Activated T-helper 2 cell treated with anti-CD3 and anti-CD28 coated beads, Interferon-gamma antibody, Interleukin-2, Interleukin-4, amounts not matched to agents 10 μg/mL and 5 μg/mL and 100 μg/mL, durations not matched to agents 14 hours and 24 hours and 36 hours (primary cell): ENCODE measurements at regions not wholly inside any gene's neighbourhood (a gene's known extent, or its start where the extent isn't known, plus 50 kb on each side); places are given as distances from the start of the nearest gene placed in this dataset.
"Not testable (repeated sequence)": the region's sequence is repeated elsewhere in the genome, so short reads cannot be mapped to it uniquely, and the experiment has no call there.

Source experiments
- DNase-seq: peaks from one replicate; pipeline ENCODE4 v3.0.0; 2021; ENCODE audit warnings: low spot score
- H3K27ac Mint-ChIP-seq: one replicate; pipeline ENCODE4 v1.8.0; 2021; ENCODE audit warnings: mixed read lengths
- H3K27me3 Mint-ChIP-seq: one replicate; pipeline ENCODE4 v1.8.0; 2021; ENCODE audit warnings: low read depth, mixed read lengths
- H3K36me3 Mint-ChIP-seq: one replicate; pipeline ENCODE4 v1.8.0; 2021; ENCODE audit warnings: low read depth, mixed read lengths
- H3K4me1 Mint-ChIP-seq: one replicate; pipeline ENCODE4 v1.8.0; 2021; ENCODE audit warnings: low read depth, mixed read lengths
- H3K4me3 Mint-ChIP-seq: one replicate; pipeline ENCODE4 v1.8.0; 2021; ENCODE audit warnings: low read depth, mild to moderate bottlenecking, moderate library complexity, mixed read lengths
- H3K9me3 Mint-ChIP-seq: one replicate; pipeline ENCODE4 v1.8.0; 2021; ENCODE audit warnings: mixed read lengths
- intact Hi-C: fragments of 100-400 bp; cut with micrococcal nuclease; formaldehyde crosslinking; loops from one replicate; pipeline ENCODE4 v1.15.1; 2023

- Mint-ChIP-seq H3K27ac (no peak overlapping the region), H3K36me3 (no peaks in the 10 kb centered on the region), H3K4me1 (no peaks in the 10 kb centered on the region), H3K4me3 (no peak overlapping the region), H3K9me3 (no peaks in the 10 kb centered on the region), H3K27me3 (no peaks in the 10 kb centered on the region)
- intact Hi-C loops = no loop called here
- no peak for DNase-seq
Measured at GRCh38 chr3:191119415-191120295, 79.4 kb upstream of the OSTN start.

- H3K27me3 Mint-ChIP-seq = no peaks in the 10 kb centered on the region
- no peaks in the 10 kb centered on the region for H3K36me3 Mint-ChIP-seq
- H3K9me3 Mint-ChIP-seq = no peaks in the 10 kb centered on the region
- no peaks in the 10 kb centered on the region for H3K4me1 Mint-ChIP-seq
- H3K4me3 Mint-ChIP-seq = no peak overlapping the region
- H3K27ac Mint-ChIP-seq = no peak overlapping the region
- no peak for DNase-seq
- intact Hi-C loops = no loop called here
Measured at GRCh38 chr3:191111722-191112121, 87.3 kb upstream of the OSTN start.

GRCh38 chr3:191105418-191105817 lies 93.6 kb upstream of the OSTN start:
- Mint-ChIP-seq H3K36me3 (no peaks in the 10 kb centered on the region), H3K4me3 (no peak overlapping the region), H3K4me1 (no peaks in the 10 kb centered on the region), H3K27ac (no peak overlapping the region), H3K9me3 (no peaks in the 10 kb centered on the region), H3K27me3 (no peaks in the 10 kb centered on the region)
- intact Hi-C loops = no loop called here
- no peak for DNase-seq

- intact Hi-C loops = no loop called here
- Mint-ChIP-seq H3K36me3 (no peaks in the 10 kb centered on the region), H3K9me3 (no peaks in the 10 kb centered on the region), H3K27me3 (no peaks in the 10 kb centered on the region), H3K4me1 (no peaks in the 10 kb centered on the region), H3K4me3 (no peak overlapping the region), H3K27ac (no peak overlapping the region)
- DNase-seq = no peak
Measured at GRCh38 chr3:191100516-191100915, 98.5 kb upstream of the OSTN start.

- Mint-ChIP-seq H3K27ac (no peak overlapping the region), H3K27me3 (no peaks in the 10 kb centered on the region), H3K4me1 (no peaks in the 10 kb centered on the region), H3K9me3 (no peaks in the 10 kb centered on the region), H3K36me3 (no peaks in the 10 kb centered on the region), H3K4me3 (no peak overlapping the region)
- intact Hi-C loops = no loop called here
- no peak for DNase-seq
Measured at GRCh38 chr3:191094057-191094845, 104.8 kb upstream of the OSTN start.

- no peaks in the 10 kb centered on the region for H3K36me3 Mint-ChIP-seq
- intact Hi-C loops = no loop called here
- no peaks in the 10 kb centered on the region for H3K27me3 Mint-ChIP-seq
- H3K27ac Mint-ChIP-seq = no peak overlapping the region
- DNase-seq = no peak
- H3K9me3 Mint-ChIP-seq = no peaks in the 10 kb centered on the region
- H3K4me3 Mint-ChIP-seq = no peak overlapping the region
- no peaks in the 10 kb centered on the region for H3K4me1 Mint-ChIP-seq
Measured at GRCh38 chr3:191087391-191087790, 111.7 kb upstream of the OSTN start.

- Mint-ChIP-seq H3K27me3 (no peaks in the 10 kb centered on the region), H3K4me1 (no peaks in the 10 kb centered on the region), H3K4me3 (no peak overlapping the region), H3K36me3 (no peaks in the 10 kb centered on the region), H3K9me3 (peaks cover 7% of the 10 kb centered on the region), H3K27ac (no peak overlapping the region)
- DNase-seq = no peak
- intact Hi-C loops = no loop called here
Measured at GRCh38 chr3:191085091-191085490, 114.0 kb upstream of the OSTN start.

- H3K9me3 Mint-ChIP-seq = peaks cover 27% of the 10 kb centered on the region
- DNase-seq, H3K27ac Mint-ChIP-seq, H3K4me3 Mint-ChIP-seq, H3K4me1 Mint-ChIP-seq, H3K27me3 Mint-ChIP-seq, H3K36me3 Mint-ChIP-seq, intact Hi-C loops: not testable (repeated sequence)
Measured at GRCh38 chr3:191078913-191079312, 120.1 kb upstream of the OSTN start.

GRCh38 chr3:191076903-191077552 lies 122.0 kb upstream of the OSTN start:
- peaks cover 27% of the 10 kb centered on the region for H3K9me3 Mint-ChIP-seq
- H3K36me3 Mint-ChIP-seq = no peaks in the 10 kb centered on the region
- H3K4me1 Mint-ChIP-seq = no peaks in the 10 kb centered on the region
- no peak overlapping the region for H3K27ac Mint-ChIP-seq
- intact Hi-C loops = no loop called here
- DNase-seq = no peak
- H3K4me3 Mint-ChIP-seq = no peak overlapping the region
- H3K27me3 Mint-ChIP-seq = no peaks in the 10 kb centered on the region

- no peaks in the 10 kb centered on the region for H3K4me1 Mint-ChIP-seq
- H3K27ac Mint-ChIP-seq = no peak overlapping the region
- H3K36me3 Mint-ChIP-seq = no peaks in the 10 kb centered on the region
- no peak overlapping the region for H3K4me3 Mint-ChIP-seq
- intact Hi-C loops = no loop called here
- DNase-seq = no peak
- H3K27me3 Mint-ChIP-seq = no peaks in the 10 kb centered on the region
- H3K9me3 Mint-ChIP-seq = peaks cover 17% of the 10 kb centered on the region
Measured at GRCh38 chr3:191074511-191074910, 124.5 kb upstream of the OSTN start.

- no peak overlapping the region for H3K4me3 Mint-ChIP-seq
- no peaks in the 10 kb centered on the region for H3K36me3 Mint-ChIP-seq
- no peak overlapping the region for H3K27ac Mint-ChIP-seq
- DNase-seq = no peak
- intact Hi-C loops = no loop called here
- no peaks in the 10 kb centered on the region for H3K27me3 Mint-ChIP-seq
- H3K9me3 Mint-ChIP-seq = no peaks in the 10 kb centered on the region
- H3K4me1 Mint-ChIP-seq = no peaks in the 10 kb centered on the region
Measured at GRCh38 chr3:191070762-191071403, 128.2 kb upstream of the OSTN start.

GRCh38 chr3:191070201-191070600 lies 128.8 kb upstream of the OSTN start:
- no peak for DNase-seq
- Mint-ChIP-seq H3K27me3 (no peaks in the 10 kb centered on the region), H3K4me3 (no peak overlapping the region), H3K27ac (no peak overlapping the region), H3K4me1 (no peaks in the 10 kb centered on the region), H3K36me3 (no peaks in the 10 kb centered on the region), H3K9me3 (no peaks in the 10 kb centered on the region)
- intact Hi-C loops = no loop called here
